NCI-H2227 (cell line): ENCODE measurements at regions not wholly inside any gene's neighbourhood (a gene's known extent, or its start where the extent isn't known, plus 50 kb on each side); places are given as distances from the start of the nearest gene placed in this dataset.
"Not testable (repeated sequence)": the region's sequence is repeated elsewhere in the genome, so short reads cannot be mapped to it uniquely, and the experiment has no call there.

Source experiments
- DNase-seq: peaks from one replicate; lab custom pipeline; 2025; ENCODE audit not compliant: unreplicated experiment; lab: John Stamatoyannopoulos, UW

DNA sequence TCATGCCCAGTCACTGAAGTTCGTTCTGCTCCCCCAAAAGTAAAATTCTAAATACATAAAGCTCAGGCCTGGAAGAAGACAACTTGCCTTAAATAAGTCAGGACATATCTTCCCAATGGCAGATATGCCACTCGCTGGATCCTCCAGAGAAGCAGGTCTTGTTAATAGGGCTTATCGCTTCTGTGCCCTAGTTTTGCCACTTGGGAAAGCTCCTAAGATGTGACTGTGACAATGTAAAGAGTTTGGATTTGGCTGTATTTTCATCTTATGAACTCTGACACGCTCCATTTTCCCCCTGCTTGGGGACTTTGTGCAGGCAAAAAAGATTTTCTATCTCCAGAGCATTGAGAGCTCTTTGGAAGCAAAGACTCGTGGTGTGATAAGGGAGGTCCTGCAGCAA, 279.9 kb downstream of the WDR11 start:
- no peak for DNase-seq

DNA sequence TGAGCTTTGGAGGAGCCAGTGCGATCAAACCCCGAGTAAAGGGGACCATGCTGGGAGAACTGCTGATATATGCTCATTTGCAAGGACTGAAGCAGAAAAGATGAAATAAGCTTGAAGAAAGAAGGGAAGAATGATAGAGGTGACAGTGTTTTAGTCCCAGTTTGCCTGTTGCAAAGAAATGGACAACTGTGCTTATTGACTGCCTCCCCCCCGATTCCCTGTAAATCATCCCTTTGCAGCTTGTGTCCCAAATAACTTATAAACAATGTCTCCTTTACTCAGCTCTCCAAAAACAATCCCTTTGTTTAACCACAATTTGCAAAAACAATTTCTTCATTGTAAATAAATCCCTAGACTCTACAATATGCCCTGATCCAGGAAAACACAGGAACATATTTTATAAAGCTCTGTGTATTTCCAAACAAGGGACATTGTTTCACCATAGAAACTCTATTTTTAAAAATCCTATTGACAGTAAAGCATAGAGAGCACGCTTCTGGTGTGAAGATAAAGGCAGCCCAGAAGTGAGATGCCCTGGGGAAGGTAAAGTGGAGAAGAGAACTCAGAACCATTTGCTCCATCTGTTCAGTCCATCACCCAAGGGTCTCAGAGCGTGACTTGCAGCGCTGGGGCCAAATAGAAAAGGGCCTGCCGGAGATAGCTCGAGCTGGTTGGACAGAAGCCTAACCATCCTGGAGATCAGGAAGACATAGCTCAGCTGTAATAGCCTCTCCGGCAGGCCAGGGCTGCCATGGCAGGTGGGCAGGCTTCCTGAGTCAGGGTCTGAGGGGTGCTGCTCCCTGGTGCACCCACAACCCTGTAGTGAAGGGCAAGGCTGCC, 280.5 kb downstream of the WDR11 start:
- no peak for DNase-seq

DNA sequence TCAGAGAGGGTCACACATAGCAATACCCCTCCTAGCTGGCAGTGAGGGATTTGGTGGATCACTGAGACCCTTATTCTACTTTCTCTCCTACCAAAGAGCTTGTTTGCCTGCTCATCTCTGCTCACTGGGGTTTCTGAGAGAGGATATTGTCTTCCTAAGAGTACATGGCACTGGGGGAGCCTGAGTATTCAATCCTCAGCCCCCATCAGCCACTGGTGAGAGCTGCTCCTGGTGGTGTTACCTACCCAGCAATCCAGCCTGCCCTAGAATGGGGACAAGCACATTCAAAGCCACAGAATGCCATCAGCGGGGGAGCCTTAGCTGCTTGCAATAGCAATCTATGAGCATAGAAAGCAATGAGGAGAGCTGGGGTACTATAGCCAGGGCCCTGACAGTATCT, 281.1 kb downstream of the WDR11 start:
- DNase-seq, result no peak

DNA sequence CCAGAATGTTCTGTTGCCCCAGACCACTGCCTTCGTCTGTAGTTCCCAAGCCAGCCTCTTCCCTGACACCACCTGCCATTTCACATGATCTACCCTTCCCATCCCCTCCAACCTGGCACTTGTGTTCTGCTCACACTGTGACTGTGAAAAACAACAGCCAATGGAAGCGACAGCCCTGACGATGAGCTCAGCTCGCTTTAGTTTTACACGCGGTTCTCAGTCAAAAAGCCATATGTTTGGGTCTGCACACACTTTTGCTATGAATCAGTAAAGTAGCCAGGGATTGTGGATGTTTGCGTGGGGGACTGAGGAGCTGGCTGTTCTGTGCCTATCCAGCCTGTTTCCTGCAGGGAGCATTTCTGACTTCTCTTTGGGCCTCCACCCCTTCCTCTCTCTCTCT, 282.7 kb downstream of the WDR11 start:
- DNase-seq, result no peak

DNA sequence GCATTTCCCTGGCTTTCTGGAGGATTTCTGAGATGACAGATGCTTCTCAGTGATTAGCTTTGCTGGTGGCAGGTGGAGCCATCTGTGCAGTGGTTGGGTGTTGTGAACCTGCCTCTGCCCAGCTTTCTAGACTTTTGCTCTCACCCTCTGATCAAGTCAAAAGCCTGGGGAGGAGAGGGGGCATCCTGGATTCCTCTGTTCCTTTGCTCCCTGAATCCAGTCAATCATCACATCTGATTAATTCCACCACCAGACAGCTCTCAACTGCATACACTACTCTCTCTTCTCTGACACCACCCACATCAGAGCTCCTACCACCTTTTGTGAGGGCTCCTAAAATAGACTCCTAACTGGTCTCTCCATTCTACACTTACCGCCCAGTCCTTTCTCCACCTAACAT, 283.5 kb downstream of the WDR11 start:
- DNase-seq, result no peak

DNA sequence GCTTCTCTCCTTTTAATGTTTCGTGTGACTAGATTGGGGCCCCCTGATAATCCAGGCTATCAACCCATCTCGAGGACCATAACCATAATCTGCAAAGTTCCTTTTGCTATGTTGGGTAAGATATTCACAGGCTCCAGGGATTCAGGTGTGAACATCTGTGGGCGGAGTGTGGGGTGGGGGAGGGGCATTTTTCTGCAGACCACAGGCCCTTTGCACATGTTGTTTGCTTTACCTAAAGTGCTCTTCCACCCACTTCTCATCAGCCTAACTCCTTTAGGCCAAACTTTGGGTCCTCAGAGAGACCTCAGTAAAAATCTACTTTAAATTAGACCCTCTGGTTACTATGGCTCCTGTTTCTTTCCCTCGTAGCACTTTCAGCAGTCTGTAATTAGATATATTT, 284.4 kb downstream of the WDR11 start:
- DNase-seq, result no peak

DNA sequence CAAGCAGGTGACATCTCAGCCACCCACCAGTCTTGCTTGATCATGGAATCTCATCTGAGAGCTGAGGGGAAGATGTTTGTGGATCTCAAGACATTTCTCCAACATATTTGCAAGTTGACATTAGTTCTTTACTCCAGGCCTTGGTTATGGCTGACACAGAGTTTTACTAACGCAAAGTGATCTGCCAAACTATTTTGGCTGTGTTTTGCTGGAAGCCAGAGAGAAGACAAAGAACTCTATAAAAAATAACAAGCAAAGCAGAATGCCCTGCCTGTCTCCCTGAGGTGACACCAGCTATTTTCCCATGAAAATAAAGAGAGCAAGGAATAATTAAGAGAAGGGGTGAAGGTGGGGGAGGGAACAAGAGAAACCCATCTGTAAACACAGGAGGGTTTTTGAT, 286.4 kb downstream of the WDR11 start:
- DNase-seq, result no peak

DNA sequence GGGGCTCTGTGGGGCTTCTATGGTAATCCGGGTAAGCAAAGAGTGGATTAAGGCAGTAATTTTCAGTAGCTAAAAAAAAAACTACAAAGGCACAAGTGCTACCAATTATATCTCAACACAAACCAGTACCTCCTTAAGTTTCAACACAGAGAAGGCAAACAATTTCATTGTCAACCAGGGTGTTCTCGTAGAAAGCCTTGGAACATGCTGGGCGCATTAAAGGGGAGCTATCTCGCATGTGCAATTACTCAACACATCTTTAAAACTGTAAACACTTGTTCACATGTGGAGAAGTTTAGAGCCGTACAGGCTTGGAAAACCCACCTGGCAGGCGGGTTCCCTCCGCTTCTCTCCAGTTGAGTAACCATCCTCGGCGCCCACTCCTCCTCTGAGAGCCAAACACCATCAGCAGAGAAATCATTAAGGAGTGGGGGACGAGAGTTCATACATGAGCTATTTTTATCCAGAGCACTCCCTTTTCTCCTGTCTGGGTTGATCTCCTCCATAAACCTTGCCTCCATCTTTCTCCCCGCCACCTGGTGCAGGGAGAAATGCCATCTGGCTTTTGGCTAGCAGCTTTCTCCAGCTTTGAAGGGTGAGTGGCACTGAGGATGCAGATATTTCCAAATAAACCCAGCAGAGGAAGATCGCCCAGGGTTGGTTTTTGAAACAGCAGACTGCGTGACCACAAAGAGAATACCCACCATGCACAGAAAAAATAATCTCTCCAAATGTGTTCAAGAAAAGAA, 287.1 kb downstream of the WDR11 start:
- DNase-seq, result peak; percentile 11

DNA sequence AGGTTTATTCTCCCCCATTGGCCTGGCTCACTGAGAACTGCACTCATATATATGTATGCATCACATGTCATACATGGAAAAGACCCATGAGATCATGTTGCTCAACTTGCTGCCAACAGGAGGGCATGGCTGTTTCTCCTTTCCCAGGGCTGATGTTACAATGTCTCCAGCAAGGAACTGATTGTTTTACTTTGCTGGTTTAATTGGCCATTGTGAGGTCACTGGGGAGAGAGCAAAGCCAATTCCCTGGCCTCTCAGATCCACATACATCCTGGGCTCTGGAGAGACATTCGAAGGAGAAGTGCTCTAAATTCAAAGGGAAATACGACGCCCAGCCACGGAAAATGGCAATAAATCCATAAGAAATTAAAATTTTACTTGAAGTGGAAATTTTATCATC, 287.8 kb downstream of the WDR11 start:
- no peak for DNase-seq

DNA sequence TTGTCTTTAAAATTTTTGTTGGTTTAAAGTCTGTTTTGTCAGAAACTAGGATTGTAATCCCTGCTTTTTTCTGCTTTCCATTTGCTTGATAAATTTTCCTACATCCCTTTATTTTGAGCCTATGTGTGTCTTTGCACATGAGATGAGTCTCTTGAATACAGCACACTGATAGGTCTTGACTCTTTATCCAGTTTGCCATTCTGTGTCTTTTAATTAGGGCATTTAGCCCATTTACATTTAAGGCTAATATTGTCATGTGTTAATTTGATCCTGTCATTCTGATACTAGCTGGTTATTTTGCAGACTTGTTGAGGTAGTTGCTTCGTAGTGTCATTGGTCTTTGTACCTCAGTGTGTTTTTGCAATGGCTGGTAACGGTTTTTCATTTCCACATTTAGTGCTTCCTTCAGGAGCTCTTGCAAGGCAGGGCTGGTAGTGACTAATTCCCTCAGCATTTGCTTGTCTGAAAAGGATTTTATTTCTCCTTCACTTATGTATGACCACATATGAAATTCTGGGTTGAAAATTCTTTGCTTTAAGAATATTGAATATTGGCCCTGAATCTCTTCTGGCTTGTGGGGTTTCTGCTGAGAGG, 294.7 kb downstream of the WDR11 start:
- DNase-seq, result not testable (repeated sequence)

DNA sequence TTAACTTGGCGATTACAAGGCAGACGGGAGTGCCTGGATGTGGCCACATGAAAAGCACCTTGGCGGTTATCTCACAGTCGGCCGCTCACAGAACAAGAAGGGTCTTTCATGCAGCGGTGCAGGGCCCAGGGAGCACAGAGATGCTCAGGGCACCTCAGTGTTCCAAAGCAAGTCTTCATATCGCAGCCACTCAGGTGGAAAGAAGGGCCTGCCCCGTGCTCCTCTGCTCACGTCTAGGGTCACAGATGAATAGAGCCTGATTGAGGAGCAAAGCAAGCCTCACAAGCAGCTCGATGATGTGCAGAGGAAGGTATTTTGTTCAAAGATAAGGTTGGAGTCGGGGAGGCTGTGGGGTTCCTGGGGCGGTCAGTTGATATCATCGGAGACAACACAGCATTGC, 297.8 kb downstream of the WDR11 start:
- DNase-seq, result no peak

DNA sequence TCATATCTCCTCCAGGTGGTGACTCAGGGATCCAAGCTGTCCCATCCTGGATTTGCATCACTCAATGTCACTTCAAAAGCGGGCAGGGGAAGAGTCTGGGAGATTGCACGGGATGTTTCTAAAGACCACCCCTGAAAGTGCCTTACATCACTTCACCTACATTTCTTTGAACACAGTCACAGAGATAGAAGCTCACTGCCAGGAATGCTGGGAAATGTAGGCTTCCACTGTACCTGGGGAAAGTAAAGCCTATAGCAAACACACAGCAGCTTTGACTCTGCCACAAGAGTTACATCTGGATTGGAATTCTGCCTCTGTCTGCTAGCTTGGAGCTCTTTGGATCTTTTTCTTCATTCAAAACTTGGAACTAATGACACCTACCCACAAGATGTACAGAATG, 300.9 kb downstream of the WDR11 start:
- DNase-seq, result no peak

DNA sequence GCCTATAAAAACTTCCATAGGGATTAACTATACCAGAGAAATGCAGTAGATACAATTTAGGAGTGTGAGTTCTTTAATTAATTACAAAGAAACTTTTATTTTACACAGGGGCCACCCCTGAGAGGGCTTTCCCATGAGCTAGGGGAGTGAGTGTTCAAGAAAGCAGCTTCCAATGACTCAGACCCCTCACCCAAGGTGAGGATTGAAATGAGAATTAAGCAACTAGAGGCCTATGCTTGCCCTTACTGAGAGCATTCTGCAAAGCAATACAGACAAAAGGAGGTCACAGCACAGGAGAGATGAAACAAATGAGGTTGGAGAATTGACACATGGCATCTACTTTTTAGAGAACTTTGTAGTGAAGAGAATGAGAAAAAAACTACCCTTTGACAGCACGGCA, 301.8 kb downstream of the WDR11 start:
- no peak for DNase-seq

DNA sequence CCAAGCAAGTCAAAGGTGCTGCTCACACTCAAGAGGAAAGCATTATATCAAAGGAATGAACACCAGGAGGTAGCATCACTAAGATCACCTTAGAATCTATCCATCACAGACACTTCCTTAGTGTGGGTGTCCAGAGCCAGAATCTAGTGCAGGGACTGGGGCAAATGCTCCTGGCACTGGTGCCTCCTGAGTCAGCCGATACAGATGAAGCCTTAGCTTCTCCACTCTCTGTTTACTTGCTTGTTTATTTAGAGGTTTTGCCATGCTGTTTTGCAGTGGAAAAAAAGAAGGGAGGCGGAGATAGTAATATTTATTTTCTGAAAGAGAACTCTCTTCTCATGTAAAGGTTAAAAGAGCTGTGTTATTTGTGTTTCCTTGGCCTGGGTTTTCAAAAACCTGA, 303.1 kb downstream of the WDR11 start:
- DNase-seq, result no peak

DNA sequence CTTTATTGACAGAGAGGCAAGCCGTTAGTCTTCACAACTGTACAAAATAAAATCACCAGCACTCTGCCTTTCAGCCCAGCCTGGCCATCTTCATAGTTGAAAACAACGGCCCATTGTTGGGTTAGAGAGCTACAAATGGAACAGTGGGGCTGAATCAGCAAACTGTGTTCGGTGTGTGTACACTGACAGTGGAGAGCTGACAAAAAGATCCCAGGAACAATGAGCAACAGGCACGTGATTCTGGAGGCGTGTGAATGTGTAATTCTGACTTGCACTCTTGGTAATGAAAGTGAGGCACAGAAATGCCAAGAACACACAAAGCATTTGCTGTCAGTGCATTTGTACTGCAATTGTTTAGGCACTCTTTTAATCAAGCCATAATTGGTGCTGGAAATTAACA, 303.7 kb downstream of the WDR11 start:
- DNase-seq, result no peak

DNA sequence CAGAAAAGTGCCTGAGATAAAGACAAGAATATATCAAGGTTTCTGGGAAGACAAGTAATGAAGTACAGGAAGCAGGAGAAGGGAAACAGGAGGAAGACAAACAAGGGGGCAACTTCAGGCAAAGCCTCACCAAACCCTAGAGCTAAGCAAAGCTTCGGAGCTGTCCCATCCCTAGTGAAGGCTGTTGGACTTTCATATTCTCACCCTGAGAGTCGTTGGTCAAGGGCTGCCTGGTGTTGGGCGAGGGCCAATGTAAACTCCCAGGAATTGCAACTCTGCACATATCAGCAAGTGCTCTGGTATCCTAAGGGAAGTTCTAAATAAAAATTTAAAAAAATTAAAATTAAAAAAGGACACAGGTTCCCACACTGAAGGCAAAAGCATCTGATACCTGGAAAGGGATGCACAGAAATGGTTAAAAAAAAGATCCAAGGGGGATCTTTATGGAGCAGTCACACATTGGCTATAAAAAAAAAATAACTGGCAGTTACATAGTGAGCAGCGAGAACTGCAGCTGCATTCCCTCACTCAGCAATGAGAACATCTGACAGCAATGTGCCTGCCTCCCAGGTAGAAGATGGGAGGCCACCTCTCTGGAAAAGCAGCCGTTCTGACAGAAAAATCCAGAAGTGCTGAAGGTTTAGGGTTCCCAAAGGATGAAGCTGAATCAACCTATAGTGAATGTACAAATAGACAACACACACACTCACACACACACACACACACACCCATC, 304.7 kb downstream of the WDR11 start:
- DNase-seq, result no peak

DNA sequence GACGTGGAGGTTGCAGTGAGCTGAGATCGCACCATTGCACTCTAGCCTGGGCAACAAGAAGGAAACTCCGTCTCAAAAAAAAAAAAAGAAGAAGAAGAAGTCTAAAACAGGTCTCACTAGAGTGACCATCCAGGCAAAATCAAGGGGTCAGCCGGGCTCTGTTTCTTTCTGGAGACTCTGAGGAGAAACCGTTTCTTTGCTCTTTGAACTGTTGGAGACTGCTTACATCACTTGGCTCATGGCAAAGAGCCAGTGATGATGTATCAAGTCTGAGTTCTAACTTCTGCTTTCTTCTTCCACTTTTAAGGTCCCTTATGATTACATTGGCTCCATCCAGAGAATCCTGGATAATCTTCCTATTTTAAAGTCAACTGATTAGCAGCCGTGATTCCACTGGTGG, 306.8 kb downstream of the WDR11 start:
- DNase-seq, result no peak

DNA sequence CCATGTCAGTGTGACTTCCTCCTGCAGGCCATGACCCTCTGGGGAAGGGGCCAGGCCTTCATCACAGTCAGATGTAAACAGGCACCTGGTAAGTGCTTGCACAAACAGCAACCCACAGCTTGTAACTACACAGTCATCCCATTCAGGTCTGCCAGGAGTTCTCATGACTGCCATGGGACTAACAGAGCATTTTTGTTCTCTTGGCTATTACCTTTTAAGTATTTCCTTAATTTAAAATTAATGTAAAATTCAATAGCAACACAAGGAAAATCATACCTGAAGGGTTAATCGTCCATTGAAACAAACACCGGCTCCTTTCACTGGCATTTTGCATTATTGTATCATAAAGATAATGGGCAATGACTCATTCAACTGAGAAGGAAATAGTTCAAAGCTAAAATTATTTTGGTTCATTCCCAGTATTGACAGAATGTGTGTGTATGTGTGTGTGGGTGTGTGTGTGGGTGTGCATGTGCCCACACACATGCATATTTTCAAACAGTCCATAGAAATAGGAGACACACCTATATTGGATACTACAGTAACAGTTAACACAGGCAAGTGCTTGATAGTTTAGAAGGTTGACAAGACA, 307.9 kb downstream of the WDR11 start:
- DNase-seq, result no peak

DNA sequence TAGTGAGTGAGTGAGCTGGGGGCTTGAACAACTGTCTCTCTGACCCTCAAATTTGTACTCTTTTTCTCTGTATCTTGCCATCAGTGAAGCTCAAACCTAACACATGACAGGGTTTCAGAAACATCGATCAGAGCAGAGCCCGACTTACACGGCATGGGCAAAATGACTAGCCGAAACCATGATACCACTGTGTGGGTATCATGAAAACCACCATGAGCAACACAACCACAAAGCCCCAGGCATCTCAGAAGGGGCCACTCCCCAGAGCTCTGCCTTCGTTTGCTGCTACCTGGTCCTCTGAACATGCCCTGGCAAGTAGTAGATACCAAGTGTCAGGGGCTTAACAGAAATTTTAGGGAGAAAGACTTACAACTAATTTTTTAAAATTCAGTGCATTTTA, 308.5 kb downstream of the WDR11 start:
- no peak for DNase-seq

DNA sequence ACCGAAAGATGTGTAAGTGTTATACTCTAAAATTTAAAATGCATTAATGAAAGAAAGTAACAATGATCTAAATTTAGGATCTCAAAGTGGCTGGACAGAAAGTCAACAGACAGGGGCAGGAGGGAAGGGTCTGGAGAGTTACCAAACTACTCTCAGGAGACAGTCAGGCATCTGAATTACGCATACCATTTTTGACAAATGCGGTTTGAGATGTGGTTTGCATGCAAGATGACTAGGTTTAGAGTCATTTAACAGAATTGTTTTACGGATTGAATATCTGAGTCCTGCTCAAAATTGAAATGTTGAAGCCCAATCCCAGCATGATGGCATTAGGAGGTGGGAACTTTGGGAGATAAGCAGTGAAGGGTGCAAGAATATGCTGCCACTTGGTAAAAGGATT, 314.1 kb downstream of the WDR11 start:
- no peak for DNase-seq
